GM19467 (cell line): ENCODE measurements at regions not wholly inside any gene's neighbourhood (a gene's known extent, or its start where the extent isn't known, plus 50 kb on each side); places are given as distances from the start of the nearest gene placed in this dataset.
"Not testable (repeated sequence)": the region's sequence is repeated elsewhere in the genome, so short reads cannot be mapped to it uniquely, and the experiment has no call there.

ENCODE experiments used
- ATAC-seq: cut with Tn5 transposase; IDR thresholded peaks from one replicate; pipeline ENCODE4 v1.9.1; 2021; ENCODE audit warnings: mild to moderate bottlenecking, moderate library complexity; ENCODE audit not compliant: unreplicated experiment

DNA sequence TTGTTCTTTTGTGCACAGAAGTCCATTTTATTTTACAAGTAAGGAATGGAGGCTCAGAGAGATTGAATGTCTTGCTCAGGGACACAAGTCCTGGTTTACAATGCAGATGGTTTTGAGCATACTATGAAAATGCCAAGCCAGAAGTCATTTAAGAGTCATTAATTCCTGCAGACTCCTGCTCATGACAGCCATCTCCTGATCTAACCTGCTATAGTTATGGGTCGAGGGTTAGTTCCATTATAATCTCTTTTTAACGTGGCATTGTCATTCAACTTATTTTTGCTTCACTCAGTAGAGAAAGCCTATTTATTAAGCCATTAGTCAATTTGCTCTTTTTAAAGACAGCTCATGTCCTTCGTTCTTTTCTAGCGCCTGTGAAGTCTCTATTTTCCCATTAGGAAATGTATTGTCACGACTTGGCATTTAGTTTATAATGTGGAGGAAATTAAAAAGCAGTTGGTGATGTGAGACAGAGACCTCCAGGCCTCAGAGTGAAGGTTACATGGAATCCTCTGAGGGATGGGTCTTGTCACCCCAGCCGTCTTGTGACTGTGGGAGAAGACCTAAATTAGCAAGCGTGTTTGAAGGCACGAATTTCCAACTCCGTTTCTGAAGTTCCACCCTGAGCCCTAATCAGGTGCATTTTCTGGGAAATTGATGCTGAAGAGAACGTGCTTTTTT, 84.1 kb downstream of the ACTBL2 start:
- ATAC-seq: no peak

- no peak for ATAC-seq
Measured at GRCh38 chr5:57396701-57397100, 85.9 kb downstream of the ACTBL2 start.

- ATAC-seq: no peak
Measured at GRCh38 chr5:57394421-57395210, 88.0 kb downstream of the ACTBL2 start.

GRCh38 chr5:57386958-57387357, 95.7 kb downstream of the ACTBL2 start:
- ATAC-seq: no peak

DNA sequence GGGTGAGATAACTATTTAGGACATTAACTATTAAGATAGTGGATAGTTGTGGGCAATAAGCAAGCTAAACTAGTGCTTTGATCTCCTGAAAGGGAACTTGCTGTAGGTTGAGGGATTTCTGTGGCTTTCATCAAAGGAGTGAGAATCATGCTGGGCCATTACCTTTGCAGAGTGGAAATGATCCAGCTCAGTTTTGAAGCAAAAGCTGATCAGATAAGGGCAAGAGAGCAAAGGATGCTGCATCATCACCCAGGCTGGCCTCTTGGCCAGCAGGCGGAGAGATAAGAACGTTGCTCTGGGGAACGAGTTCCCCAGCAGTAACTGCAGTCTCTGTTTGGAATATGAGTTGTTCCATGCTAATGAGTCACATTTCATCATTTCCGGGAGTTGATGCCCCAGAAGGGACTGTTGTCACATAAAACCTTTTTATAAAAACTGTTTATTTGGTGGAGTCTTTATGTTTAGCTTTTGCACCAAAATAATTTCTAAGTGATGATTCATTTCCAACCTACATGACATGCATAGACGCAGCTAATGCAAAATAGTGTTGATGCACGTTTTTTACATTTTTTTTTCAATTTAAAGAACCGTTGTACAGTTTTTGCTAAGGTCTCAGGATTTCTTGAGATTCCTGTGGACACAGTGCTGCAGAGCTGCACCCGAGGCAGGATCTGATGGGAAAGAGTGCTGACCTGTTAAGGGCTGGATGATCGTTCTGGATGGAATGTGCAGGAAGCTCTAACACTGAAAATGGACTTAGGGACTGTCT, 99.3 kb downstream of the ACTBL2 start:
- ATAC-seq: no peak

GRCh38 chr5:57382655-57383054, 100.0 kb downstream of the ACTBL2 start:
- ATAC-seq: no peak

- ATAC-seq: no peak
Measured at GRCh38 chr5:57370376-57370775, 112.2 kb downstream of the ACTBL2 start.

GRCh38 chr5:57368010-57368409, 114.6 kb downstream of the ACTBL2 start:
- no peak for ATAC-seq

DNA sequence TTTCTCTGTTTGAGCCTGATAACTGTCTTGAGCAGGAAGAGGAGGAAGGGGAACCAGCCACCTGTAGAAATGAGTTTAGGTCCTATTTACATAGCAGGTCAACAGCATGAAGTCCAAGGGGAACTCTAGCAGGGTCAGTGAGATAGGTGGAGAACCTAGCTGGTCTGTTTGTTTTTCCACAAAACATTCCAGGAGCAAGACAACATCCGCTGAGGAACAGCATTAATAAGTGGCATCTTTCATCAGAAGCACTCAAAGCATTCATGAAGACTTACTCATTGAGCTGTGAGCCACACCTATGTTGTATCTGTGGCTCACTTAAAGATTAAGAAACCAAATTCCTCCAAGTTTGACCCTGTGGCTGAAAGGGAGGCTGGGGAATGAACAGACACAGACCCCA, 115.9 kb downstream of the ACTBL2 start:
- no peak for ATAC-seq

DNA sequence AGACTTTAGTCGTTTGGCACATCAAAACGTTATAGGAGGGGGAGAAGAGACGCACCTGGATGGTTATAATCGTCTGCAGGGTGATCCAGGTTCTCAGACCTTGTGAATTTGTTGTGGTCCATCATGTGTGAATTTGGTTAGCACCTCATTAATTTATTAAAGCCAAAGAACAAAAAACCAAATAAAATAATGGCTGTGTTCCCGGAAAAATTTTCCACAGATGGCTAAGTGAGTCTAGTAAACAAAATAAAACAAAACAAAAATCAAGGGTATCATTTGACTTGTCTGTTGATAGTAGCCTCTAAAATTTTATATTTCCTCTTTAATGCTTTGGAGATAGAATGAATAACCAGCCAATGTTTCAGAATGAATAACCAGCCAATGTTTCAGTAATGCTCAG, 119.7 kb downstream of the ACTBL2 start:
- no peak for ATAC-seq

DNA sequence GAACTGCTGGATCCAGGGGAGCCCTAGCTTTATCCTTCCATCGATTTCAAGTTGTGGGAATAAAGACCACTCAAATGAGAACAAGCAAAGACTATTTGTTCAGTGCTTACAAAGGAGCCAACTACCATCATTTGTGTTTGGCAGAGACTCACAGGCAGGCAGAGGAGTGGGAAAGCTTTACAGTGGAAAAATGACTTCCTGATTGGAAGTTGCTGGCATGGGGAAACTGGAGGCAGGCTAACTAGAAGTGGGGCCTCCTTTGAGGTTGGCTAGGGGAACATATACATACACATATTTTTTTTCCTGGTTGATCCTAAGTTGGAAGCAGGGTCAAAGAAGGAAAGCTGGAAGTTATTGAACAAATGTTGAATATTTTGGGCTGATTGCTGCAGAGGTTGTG, 121.7 kb downstream of the ACTBL2 start:
- no peak for ATAC-seq

DNA sequence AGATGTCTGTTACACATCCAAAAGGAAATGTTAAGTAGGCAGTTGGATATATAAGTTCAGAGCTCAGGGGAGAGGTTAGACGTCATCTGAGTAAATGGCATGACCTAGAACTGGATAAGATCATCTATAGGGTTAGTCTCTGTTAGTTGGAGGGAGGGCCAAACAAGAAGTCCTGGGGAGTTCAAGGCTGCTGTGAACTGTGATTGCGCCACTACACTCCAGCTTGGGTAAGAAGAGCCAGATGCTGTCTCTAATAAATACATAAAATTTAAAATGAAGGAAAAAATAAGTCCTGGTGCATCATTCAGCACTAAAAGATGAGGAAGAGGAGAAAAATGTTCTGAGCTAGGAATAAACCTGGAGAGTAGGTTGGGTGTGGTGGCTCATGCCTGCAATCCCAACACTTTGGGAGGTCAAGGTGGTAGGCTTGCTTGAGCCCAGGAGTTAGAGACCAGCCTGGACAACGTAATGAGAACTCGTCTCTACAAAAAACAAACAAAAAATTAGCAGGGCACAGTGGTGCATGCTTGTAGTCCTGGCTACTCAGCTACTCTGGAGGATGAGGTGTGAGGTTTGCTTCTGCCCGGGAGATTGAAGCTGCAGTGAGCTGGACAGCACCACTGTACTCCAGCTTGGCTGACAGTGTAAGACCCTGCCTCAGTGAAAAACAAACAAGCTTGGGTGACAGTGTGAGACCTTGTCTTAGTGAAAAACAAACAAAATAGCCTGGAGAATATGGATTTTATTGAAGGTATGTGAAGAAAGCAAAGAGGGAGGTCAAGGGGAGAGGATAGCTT, 123.6 kb downstream of the ACTBL2 start:
- no peak for ATAC-seq

DNA sequence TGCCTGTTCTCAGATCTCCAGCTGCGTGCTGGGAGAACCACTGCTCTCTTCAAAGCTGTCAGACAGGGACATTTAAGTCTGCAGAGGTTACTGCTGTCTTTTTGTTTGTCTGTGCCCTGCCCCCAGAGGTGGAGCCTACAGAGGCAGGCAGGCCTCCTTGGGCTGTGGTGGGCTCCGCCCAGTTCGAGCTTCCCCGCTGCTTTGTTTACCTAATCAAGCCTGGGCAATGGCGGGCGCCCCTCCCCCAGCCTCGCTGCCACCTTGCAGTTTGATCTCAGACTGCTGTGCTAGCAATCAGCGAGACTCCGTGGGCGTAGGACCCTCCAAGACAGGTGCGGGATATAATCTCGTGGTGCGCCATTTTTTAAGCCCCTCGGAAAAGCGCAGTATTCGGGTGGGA, 125.8 kb downstream of the ACTBL2 start:
- not testable (repeated sequence) for ATAC-seq

GRCh38 chr5:57349214-57349613, 133.4 kb downstream of the ACTBL2 start:
- no peak for ATAC-seq

GRCh38 chr5:57348376-57349140, 134.1 kb downstream of the ACTBL2 start:
- ATAC-seq: no peak

DNA sequence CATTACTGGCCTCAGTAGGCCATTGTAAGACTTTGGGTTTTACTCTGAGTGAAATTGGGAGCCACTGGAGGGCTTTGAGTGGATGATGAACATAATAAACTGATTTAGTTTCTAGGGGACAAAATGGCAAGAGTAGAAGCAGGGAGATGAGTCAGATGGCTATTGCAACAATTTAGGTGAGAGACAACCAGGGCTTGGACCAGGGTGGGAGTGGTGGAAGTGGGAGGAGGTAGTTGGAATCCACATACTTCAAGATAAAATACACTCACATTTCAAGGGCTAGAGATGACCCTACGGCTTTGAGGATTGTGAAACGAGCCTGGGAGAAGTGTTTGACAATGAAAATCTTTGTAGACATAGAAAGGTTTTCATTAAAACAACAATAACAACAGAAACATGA, 136.3 kb downstream of the ACTBL2 start:
- no peak for ATAC-seq

DNA sequence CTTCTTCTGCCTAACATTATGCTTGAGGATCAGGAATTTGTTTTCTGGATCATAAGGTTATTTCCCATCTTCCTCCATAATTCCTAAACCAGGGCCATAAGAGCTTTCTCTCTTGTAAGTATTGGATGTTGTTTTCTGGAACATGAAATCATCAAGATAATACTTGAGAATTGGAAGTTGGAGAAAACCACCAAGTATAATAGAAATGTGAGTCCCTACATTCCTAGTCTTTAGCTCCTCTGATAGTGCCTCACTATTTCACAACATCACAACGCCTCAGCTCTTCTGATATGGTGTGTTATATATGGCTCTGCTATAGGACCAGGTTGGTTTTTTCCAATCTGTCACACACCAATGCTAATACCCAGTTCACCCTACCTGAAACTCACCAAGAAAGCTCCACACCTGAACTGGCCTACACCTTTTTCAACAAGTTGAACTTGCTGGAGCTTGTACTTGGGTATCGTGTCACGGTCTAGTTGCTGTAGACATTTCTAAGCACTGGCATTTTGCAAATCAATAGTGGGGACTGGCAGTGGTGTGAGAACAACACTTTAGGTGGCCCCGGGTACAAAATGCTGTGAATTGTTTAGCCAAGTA, 141.1 kb downstream of the ACTBL2 start:
- ATAC-seq: no peak

GRCh38 chr5:57340681-57341080, 141.9 kb downstream of the ACTBL2 start:
- ATAC-seq: no peak

- ATAC-seq: no peak
Measured at GRCh38 chr5:57339521-57339920, 143.1 kb downstream of the ACTBL2 start.

DNA sequence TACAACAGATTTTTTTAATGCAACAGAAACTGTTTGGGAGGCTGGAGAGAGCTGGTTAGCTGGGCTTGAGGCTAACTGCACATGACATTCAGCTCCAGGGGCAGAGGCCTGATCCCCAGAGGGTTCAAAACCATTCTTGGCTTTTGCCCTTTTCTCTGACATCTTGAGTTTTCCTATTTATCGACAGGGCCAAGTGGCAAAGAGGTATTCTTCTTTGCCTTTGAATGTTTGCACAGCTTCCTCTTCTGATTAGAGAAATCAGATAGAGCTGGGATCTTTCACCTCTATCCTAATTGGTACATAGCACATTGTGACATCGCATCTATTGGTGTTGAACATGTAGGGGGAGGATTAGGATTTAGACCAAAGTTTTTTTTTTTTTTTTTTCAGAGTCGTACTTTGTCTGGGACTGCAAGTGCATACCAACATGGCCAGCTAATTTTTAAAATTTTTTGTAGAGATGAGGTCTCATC, 143.7 kb downstream of the ACTBL2 start:
- no peak for ATAC-seq
